Putamen (tissue), 1 donor: ENCODE measurements at regions not wholly inside any gene's neighbourhood (a gene's known extent, or its start where the extent isn't known, plus 50 kb on each side); places are given as distances from the start of the nearest gene placed in this dataset.
"Not testable (repeated sequence)": the region's sequence is repeated elsewhere in the genome, so short reads cannot be mapped to it uniquely, and the experiment has no call there.

Experiments used
- DNase-seq: peaks from one replicate; pipeline ENCODE4 v3.0.0-alpha.2; 2016; ENCODE audit warnings: low spot score

- no peak for DNase-seq
Measured at GRCh38 chr1:184183919-184184318, 132.4 kb downstream of the TSEN15 start.

GRCh38 chr1:184184614-184185013 is 133.1 kb downstream of the TSEN15 start:
- DNase-seq = not testable (repeated sequence)

- DNase-seq = no peak
Measured at GRCh38 chr1:184185347-184185746, 133.8 kb downstream of the TSEN15 start.

GRCh38 chr1:184186167-184186566 is 134.6 kb downstream of the TSEN15 start:
- no peak for DNase-seq

GRCh38 chr1:184187097-184187496 is 135.6 kb downstream of the TSEN15 start:
- DNase-seq = no peak

- no peak for DNase-seq
Measured at GRCh38 chr1:184188037-184188436, 136.5 kb downstream of the TSEN15 start.

- DNase-seq = no peak
Measured at GRCh38 chr1:184189361-184189760, 137.8 kb downstream of the TSEN15 start.

- DNase-seq = no peak
Measured at GRCh38 chr1:184190616-184191015, 139.1 kb downstream of the TSEN15 start.

GRCh38 chr1:184191181-184191621 is 139.7 kb downstream of the TSEN15 start:
- DNase-seq = no peak

GRCh38 chr1:184192796-184193195 is 141.3 kb downstream of the TSEN15 start:
- DNase-seq = no peak

GRCh38 chr1:184193451-184193850 is 141.9 kb downstream of the TSEN15 start:
- no peak for DNase-seq

- no peak for DNase-seq
Measured at GRCh38 chr1:184194236-184194635, 142.7 kb downstream of the TSEN15 start.

GRCh38 chr1:184195722-184196121 is 144.2 kb downstream of the TSEN15 start:
- not testable (repeated sequence) for DNase-seq

- no peak for DNase-seq
Measured at GRCh38 chr1:184197831-184198230, 146.3 kb downstream of the TSEN15 start.

- no peak for DNase-seq
Measured at GRCh38 chr1:184199036-184199435, 147.5 kb downstream of the TSEN15 start.

- DNase-seq = no peak
Measured at GRCh38 chr1:184199438-184200085, 148.0 kb downstream of the TSEN15 start.

GRCh38 chr1:184208622-184209021 is 157.1 kb downstream of the TSEN15 start:
- DNase-seq = no peak

GRCh38 chr1:184210031-184210430 is 158.5 kb downstream of the TSEN15 start:
- DNase-seq = no peak

GRCh38 chr1:184210862-184211261 is 159.3 kb downstream of the TSEN15 start:
- no peak for DNase-seq

GRCh38 chr1:184212649-184213314 is 161.3 kb downstream of the TSEN15 start:
- DNase-seq = no peak

GRCh38 chr1:184214128-184214527 is 162.6 kb downstream of the TSEN15 start:
- DNase-seq = no peak

GRCh38 chr1:184215274-184215925 is 163.9 kb downstream of the TSEN15 start:
- DNase-seq = no peak

GRCh38 chr1:184218458-184219075 is 167.0 kb downstream of the TSEN15 start:
- DNase-seq = no peak
